MM.1S (cell line): ENCODE measurements at regions not wholly inside any gene's neighbourhood (a gene's known extent, or its start where the extent isn't known, plus 50 kb on each side); places are given as distances from the start of the nearest gene placed in this dataset.
"Not testable (repeated sequence)": the region's sequence is repeated elsewhere in the genome, so short reads cannot be mapped to it uniquely, and the experiment has no call there.

Experiments used
- DNase-seq: peaks from one replicate; pipeline ENCODE4 v3.0.0-alpha.2; 2015
- H2AFZ ChIP-seq: fragments of 300-600 bp; sonication (generic); 2 replicates; pipeline ENCODE4 v1.6.0; 2016; ENCODE audit warnings: antibody characterized with exemption, low read length
- H3F3A ChIP-seq: fragments of 300-600 bp; sonication (generic); 2 replicates; pipeline ENCODE4 v1.6.1; 2016; ENCODE audit warnings: mild to moderate bottlenecking, antibody characterized with exemption, low read length, moderate library complexity, mixed read lengths; ENCODE audit not compliant: insufficient read depth
- H3K27ac ChIP-seq: fragments of 300-600 bp; sonication (generic); 2 replicates; pipeline ENCODE4 v1.5.1; 2016; ENCODE audit warnings: mild to moderate bottlenecking, low read length
- H3K27me3 ChIP-seq: fragments of 300-600 bp; sonication (generic); replicated peaks from 2 replicates; pipeline ENCODE4 v1.6.0; 2016; ENCODE audit warnings: low read length; ENCODE audit not compliant: insufficient read depth
- H3K36me3 ChIP-seq: fragments of 300-600 bp; sonication (generic); replicated peaks from 2 replicates; pipeline ENCODE4 v1.6.1; 2016; ENCODE audit warnings: mild to moderate bottlenecking, low read length, mixed read lengths; ENCODE audit not compliant: insufficient read depth
- H3K4me1 ChIP-seq: fragments of 300-600 bp; sonication (generic); 2 replicates; pipeline ENCODE4 v1.6.1; 2016; ENCODE audit warnings: low read length, mixed read lengths
- H3K4me2 ChIP-seq: fragments of 300-600 bp; sonication (generic); 2 replicates; pipeline ENCODE4 v1.6.0; 2016; ENCODE audit warnings: low read depth, low read length
- H3K4me3 ChIP-seq: fragments of 300-600 bp; sonication (generic); 2 replicates; pipeline ENCODE4 v1.5.1; 2016; ENCODE audit warnings: low read length, mixed read lengths
- H3K79me2 ChIP-seq: fragments of 300-600 bp; sonication (generic); 2 replicates; pipeline ENCODE4 v1.6.1; 2016; ENCODE audit warnings: mixed run types, low read length, mixed read lengths
- H3K9ac ChIP-seq: fragments of 300-600 bp; sonication (generic); 2 replicates; pipeline ENCODE4 v1.6.1; 2016; ENCODE audit warnings: low read length, mixed read lengths
- H3K9me2 ChIP-seq: fragments of 300-600 bp; sonication (generic); replicated peaks from 2 replicates; pipeline ENCODE4 v1.6.1; 2016; ENCODE audit warnings: mild to moderate bottlenecking, low read length, mixed read lengths; ENCODE audit not compliant: insufficient read depth
- H3K9me3 ChIP-seq: fragments of 300-600 bp; sonication (generic); replicated peaks from 2 replicates; pipeline ENCODE4 v1.6.1; 2016; ENCODE audit warnings: mild to moderate bottlenecking, low read length, mixed read lengths; ENCODE audit not compliant: insufficient read depth
- H4K20me1 ChIP-seq: fragments of 300-600 bp; sonication (generic); 2 replicates; pipeline ENCODE4 v1.6.1; 2016; ENCODE audit warnings: mild to moderate bottlenecking, low read length, moderate library complexity, mixed read lengths; ENCODE audit not compliant: insufficient read depth
- EZH2 ChIP-seq: fragments of 300-600 bp; sonication (generic); optimal IDR thresholded peaks from 2 replicates; pipeline ENCODE3; 2017; ENCODE audit warnings: low read depth, mild to moderate bottlenecking, antibody characterized with exemption, low read length, mixed read lengths
- EZH2phosphoT487 ChIP-seq: fragments of 300-600 bp; sonication (generic); IDR thresholded peaks from 2 replicates; pipeline ENCODE4 v1.6.1; 2018; ENCODE audit warnings: antibody characterized with exemption, low read length
- TF ChIP-seq, protein P1 (sequence below): fragments of 300-600 bp; sonication (generic); IDR thresholded peaks from 2 replicates; pipeline ENCODE4 v1.5.1; 2016; ENCODE audit warnings: antibody characterized with exemption, low read length, mixed read lengths

GRCh38 chr2:36289731-36290130 lies 65.8 kb upstream of the CRIM1 start:
- Histone ChIP-seq H3K9ac (no peak overlapping the region), H3K4me1 (no peaks in the 10 kb centered on the region), H3K9me3 (no peaks in the 10 kb centered on the region), H3K79me2 (no peaks in the 10 kb centered on the region), H3K27ac (no peak overlapping the region), H3K27me3 (no peaks in the 10 kb centered on the region), H3F3A (no peaks in the 10 kb centered on the region), H4K20me1 (no peaks in the 10 kb centered on the region), H2AFZ (no peak overlapping the region), H3K9me2 (no peaks in the 10 kb centered on the region), H3K4me2 (no peak overlapping the region), H3K36me3 (no peaks in the 10 kb centered on the region), H3K4me3 (no peak overlapping the region)
- TF ChIP-seq EZH2phosphoT487 (no peak), EZH2 (no peak)
- TF ChIP-seq, protein P1, sequence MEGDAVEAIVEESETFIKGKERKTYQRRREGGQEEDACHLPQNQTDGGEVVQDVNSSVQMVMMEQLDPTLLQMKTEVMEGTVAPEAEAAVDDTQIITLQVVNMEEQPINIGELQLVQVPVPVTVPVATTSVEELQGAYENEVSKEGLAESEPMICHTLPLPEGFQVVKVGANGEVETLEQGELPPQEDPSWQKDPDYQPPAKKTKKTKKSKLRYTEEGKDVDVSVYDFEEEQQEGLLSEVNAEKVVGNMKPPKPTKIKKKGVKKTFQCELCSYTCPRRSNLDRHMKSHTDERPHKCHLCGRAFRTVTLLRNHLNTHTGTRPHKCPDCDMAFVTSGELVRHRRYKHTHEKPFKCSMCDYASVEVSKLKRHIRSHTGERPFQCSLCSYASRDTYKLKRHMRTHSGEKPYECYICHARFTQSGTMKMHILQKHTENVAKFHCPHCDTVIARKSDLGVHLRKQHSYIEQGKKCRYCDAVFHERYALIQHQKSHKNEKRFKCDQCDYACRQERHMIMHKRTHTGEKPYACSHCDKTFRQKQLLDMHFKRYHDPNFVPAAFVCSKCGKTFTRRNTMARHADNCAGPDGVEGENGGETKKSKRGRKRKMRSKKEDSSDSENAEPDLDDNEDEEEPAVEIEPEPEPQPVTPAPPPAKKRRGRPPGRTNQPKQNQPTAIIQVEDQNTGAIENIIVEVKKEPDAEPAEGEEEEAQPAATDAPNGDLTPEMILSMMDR: no peak
- no peak for DNase-seq

DNA sequence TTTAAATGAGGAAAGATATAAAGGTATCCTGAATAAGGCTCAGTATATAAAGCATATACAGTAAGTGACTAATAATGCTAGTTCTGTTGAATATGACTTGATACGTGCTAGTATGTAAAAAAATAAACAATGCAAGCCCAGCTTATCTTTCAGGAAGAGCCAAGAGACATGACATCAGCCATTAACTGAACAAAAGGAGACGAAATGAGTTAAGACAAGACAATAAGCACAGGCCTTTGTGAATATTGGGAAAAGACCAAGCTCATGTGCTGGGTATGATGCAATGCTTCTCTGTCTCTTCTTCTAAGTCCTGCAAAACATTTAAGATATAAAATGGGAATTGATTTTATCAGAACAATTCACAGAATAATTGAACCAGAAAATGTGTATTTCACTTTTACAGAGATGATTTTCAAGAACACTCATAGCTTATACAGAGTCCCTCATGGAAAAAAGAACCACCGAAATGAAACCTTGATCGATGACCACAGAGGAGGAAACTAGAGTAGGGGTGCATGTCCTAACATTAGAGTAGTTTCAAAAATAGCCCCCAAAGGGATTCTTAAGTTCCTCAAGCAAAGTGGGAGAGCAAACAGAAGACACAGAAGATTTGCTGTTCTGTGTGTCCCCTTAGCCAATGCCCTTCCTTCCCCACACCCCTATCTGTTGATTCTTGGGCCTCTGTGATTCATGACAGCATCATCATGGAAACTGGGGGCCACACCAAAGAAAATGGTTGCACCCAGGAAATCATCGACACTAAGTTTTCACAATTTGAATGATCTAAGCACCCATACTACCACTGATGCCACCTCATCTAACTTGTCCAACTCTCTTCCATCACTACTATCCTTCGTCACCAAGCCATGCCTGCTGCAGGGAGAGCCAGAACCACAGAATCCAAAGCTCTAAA lies 68.0 kb upstream of the CRIM1 start:
- no peaks in the 10 kb centered on the region for H3K9me3 ChIP-seq
- H3K4me1 ChIP-seq: no peaks in the 10 kb centered on the region
- H3K4me3 ChIP-seq: no peak overlapping the region
- H3F3A ChIP-seq: no peaks in the 10 kb centered on the region
- no peaks in the 10 kb centered on the region for H3K27me3 ChIP-seq
- no peaks in the 10 kb centered on the region for H3K9me2 ChIP-seq
- H3K36me3 ChIP-seq: no peaks in the 10 kb centered on the region
- no peak for DNase-seq
- H4K20me1 ChIP-seq: no peaks in the 10 kb centered on the region
- H3K27ac ChIP-seq: no peak overlapping the region
- no peak overlapping the region for H3K9ac ChIP-seq
- H3K79me2 ChIP-seq: no peaks in the 10 kb centered on the region
- H3K4me2 ChIP-seq: no peak overlapping the region
- no peak overlapping the region for H2AFZ ChIP-seq
- no peak for TF ChIP-seq EZH2
- TF ChIP-seq, protein P1: no peak
- TF ChIP-seq EZH2phosphoT487: no peak

GRCh38 chr2:36279506-36279905 lies 76.1 kb upstream of the CRIM1 start:
- H2AFZ ChIP-seq, H3K9ac ChIP-seq, H3K36me3 ChIP-seq, H3K27ac ChIP-seq, DNase-seq, H3F3A ChIP-seq, H3K9me2 ChIP-seq, H3K27me3 ChIP-seq, H3K79me2 ChIP-seq, H3K9me3 ChIP-seq, H3K4me2 ChIP-seq, H4K20me1 ChIP-seq, H3K4me1 ChIP-seq, H3K4me3 ChIP-seq: not testable (repeated sequence)

GRCh38 chr2:36277881-36278523 lies 77.6 kb upstream of the CRIM1 start:
- Histone ChIP-seq H3K4me2 (no peak overlapping the region), H3K36me3 (no peaks in the 10 kb centered on the region), H3K9me3 (no peaks in the 10 kb centered on the region), H3K27ac (no peak overlapping the region), H3K27me3 (no peaks in the 10 kb centered on the region), H3K4me1 (no peaks in the 10 kb centered on the region), H3K9ac (no peak overlapping the region), H3K9me2 (no peaks in the 10 kb centered on the region), H3F3A (no peaks in the 10 kb centered on the region), H3K4me3 (no peak overlapping the region), H2AFZ (no peak overlapping the region), H4K20me1 (no peaks in the 10 kb centered on the region), H3K79me2 (no peaks in the 10 kb centered on the region)
- DNase-seq: no peak
- TF ChIP-seq, protein P1: no peak
